Fibroblast of the aortic adventitia (primary cell): ENCODE measurements at regions not wholly inside any gene's neighbourhood (a gene's known extent, or its start where the extent isn't known, plus 50 kb on each side); places are given as distances from the start of the nearest gene placed in this dataset.
"Not testable (repeated sequence)": the region's sequence is repeated elsewhere in the genome, so short reads cannot be mapped to it uniquely, and the experiment has no call there.

Experiments
- DNase-seq: peaks from one replicate; pipeline ENCODE4 v3.0.0-alpha.2; 2010; ENCODE audit warnings: low read depth
- H3K4me3 ChIP-seq: 2 replicates; pipeline ENCODE4 v1.5.1; 2011; ENCODE audit warnings: low read depth, mild to moderate bottlenecking, control low read depth, low read length, moderate library complexity
- TF ChIP-seq, protein P1 (sequence below): IDR thresholded peaks from 2 replicates; pipeline ENCODE4 v1.5.1; 2011; ENCODE audit warnings: mild to moderate bottlenecking, low read length, control low read depth, inconsistent platforms; ENCODE audit not compliant: insufficient read depth

- DNase-seq: no peak
- H3K4me3 ChIP-seq: no peak overlapping the region
- TF ChIP-seq, protein P1, sequence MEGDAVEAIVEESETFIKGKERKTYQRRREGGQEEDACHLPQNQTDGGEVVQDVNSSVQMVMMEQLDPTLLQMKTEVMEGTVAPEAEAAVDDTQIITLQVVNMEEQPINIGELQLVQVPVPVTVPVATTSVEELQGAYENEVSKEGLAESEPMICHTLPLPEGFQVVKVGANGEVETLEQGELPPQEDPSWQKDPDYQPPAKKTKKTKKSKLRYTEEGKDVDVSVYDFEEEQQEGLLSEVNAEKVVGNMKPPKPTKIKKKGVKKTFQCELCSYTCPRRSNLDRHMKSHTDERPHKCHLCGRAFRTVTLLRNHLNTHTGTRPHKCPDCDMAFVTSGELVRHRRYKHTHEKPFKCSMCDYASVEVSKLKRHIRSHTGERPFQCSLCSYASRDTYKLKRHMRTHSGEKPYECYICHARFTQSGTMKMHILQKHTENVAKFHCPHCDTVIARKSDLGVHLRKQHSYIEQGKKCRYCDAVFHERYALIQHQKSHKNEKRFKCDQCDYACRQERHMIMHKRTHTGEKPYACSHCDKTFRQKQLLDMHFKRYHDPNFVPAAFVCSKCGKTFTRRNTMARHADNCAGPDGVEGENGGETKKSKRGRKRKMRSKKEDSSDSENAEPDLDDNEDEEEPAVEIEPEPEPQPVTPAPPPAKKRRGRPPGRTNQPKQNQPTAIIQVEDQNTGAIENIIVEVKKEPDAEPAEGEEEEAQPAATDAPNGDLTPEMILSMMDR: no peak
Observed at GRCh38 chr1:47686731-47687630, 249.1 kb downstream of the FOXD2 start.

GRCh38 chr1:47687631-47688460 lies 250.0 kb downstream of the FOXD2 start:
- no peak for DNase-seq
- TF ChIP-seq, protein P1: no peak
- no peak overlapping the region for H3K4me3 ChIP-seq

DNA sequence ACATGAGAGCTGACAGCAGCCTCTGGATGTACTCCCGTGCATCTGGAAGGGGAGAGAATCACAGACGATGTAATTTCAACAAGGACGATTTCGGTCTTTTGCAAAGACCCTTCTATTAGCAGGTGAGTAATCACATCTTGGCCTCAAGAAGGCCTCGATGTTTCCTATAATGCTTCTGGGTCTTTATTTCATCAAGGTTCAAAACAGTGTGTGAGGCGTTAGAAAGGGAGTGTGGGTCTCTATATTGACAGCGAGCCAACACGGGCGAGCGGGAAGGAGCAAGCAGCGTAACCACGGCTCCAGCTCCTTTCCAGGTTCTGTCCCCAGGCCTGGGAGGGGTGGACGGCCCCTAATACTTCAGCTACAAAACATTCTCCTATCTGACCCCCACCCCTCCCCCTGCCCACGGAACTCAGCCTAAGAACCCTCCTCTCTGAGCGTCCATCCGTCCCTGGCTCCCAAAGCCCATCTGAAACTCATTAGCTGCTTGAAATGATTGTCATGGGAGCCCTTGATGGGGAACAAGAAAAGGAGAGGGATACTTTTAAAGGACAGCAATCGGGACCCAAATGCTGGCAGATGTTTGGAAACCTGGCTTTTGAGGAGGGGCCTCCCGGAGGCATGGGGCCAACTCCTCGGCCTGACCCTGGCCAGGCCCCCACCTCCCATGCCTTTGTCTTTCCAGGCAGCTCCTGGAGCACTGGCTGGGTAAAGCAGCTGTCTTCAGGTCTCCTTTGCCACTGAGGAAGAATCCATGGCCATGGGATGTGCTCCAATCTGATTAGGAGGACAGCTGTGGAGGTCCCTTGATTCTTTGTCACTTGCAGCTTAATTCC lies 250.8 kb downstream of the FOXD2 start:
- H3K4me3 ChIP-seq: no peak overlapping the region
- TF ChIP-seq, protein P1: no peak
- DNase-seq: no peak

GRCh38 chr1:47689894-47690293 lies 252.1 kb downstream of the FOXD2 start:
- TF ChIP-seq, protein P1: no peak
- DNase-seq: no peak
- H3K4me3 ChIP-seq: no peak overlapping the region

DNA sequence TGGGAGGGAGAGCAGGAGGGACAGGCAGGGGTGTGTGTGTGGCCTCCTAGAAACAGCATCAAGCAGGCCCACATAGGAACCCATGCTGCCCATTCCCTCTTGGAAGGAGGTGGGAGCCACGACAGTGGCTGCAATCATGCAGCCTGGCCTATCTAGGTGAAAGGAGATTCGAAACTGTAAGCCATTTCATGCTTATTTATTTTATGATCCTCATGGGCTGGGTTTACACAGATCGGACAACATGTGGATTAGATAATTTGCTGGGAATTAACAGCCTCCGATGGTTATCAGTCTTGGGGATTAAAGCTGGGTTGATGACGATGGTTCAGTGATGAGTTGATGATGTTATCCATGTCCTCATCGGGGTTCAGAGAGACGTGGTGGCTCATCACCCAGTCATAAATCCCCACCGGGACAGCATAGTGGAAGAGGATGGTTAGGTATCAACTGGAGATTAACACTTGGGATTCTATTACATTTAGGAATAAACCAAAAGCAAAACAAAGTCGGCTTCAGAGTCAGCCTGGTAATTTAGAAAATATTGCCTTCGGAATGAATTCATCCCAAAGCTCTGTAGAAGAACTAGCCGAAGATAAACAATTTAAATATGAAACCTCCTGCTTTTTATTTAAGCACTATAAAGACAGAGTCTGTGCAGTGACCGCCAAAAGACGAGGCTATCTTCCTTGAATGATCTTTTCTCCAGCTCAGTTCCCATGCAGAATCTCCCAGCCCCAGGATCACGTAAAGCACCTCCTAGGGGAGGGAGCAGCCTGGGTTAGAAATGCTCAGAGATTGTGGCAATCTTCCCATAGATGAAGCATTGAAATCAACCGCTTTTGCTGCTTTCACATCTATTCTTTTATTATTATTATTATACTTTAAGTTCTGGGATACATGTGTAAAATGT lies 252.8 kb downstream of the FOXD2 start:
- no peak for DNase-seq
- no peak overlapping the region for H3K4me3 ChIP-seq
- TF ChIP-seq, protein P1: no peak

- not testable (repeated sequence) for H3K4me3 ChIP-seq, DNase-seq
Observed at GRCh38 chr1:47691293-47691692, 253.4 kb downstream of the FOXD2 start.
